H9 (cell line): ENCODE measurements at regions not wholly inside any gene's neighbourhood (a gene's known extent, or its start where the extent isn't known, plus 50 kb on each side); places are given as distances from the start of the nearest gene placed in this dataset.

Source experiments
- DNase-seq: peaks from one replicate; pipeline ENCODE4 v3.0.0-alpha.2; 2017
- H2AFZ ChIP-seq: one replicate; pipeline ENCODE4 v1.6.1; 2013; ENCODE audit warnings: mild to moderate bottlenecking, low read length, control low read depth, moderate library complexity
- H2AK5ac ChIP-seq: 2 replicates; pipeline ENCODE4 v1.6.1; 2013; ENCODE audit warnings: low read length, control low read depth, mixed read lengths; ENCODE audit not compliant: insufficient read length
- H2BK120ac ChIP-seq: one replicate; pipeline ENCODE4 v1.6.1; 2013; ENCODE audit warnings: low read depth, mild to moderate bottlenecking, low read length, control low read depth, inconsistent platforms; ENCODE audit not compliant: poor library complexity, severe bottlenecking
- H2BK12ac ChIP-seq: 2 replicates; pipeline ENCODE4 v1.6.1; 2013; ENCODE audit warnings: low read length, control low read depth, mixed read lengths, low read depth; ENCODE audit not compliant: insufficient read length
- H2BK15ac ChIP-seq: 2 replicates; pipeline ENCODE4 v1.6.1; 2013; ENCODE audit warnings: low read depth, low read length, control low read depth
- H2BK20ac ChIP-seq: one replicate; pipeline ENCODE4 v1.6.1; 2013; ENCODE audit warnings: low read depth, mild to moderate bottlenecking, low read length, control low read depth, inconsistent platforms; ENCODE audit not compliant: poor library complexity, severe bottlenecking
- H2BK5ac ChIP-seq: 2 replicates; pipeline ENCODE4 v1.6.1; 2013; ENCODE audit warnings: low read length, control low read depth, mixed read lengths; ENCODE audit not compliant: insufficient read length
- H3K14ac ChIP-seq: 2 replicates; pipeline ENCODE4 v1.6.1; 2013; ENCODE audit warnings: low read length, control low read depth; ENCODE audit not compliant: insufficient read depth
- H3K18ac ChIP-seq: 2 replicates; pipeline ENCODE4 v1.6.1; 2013; ENCODE audit warnings: low read depth, mild to moderate bottlenecking, mixed read lengths, low read length, control low read depth; ENCODE audit not compliant: insufficient read length
- H3K23ac ChIP-seq: 2 replicates; pipeline ENCODE4 v1.6.1; 2013; ENCODE audit warnings: low read length, control low read depth, mixed read lengths, low read depth; ENCODE audit not compliant: insufficient read length
- H3K23me2 ChIP-seq: 2 replicates; pipeline ENCODE4 v1.6.1; 2013; ENCODE audit warnings: low read depth, mild to moderate bottlenecking, mixed read lengths, low read length, control low read depth; ENCODE audit not compliant: insufficient read length, poor library complexity, severe bottlenecking
- H3K27ac ChIP-seq: 2 replicates; pipeline ENCODE4 v1.5.1; 2013; ENCODE audit warnings: low read length, control low read depth, mixed read lengths, low read depth; ENCODE audit not compliant: insufficient read length
- H3K27me3 ChIP-seq: 2 replicates; pipeline ENCODE4 v1.6.1; 2013; ENCODE audit warnings: low read length, control low read depth, inconsistent platforms; ENCODE audit not compliant: insufficient read depth
- H3K4ac ChIP-seq: 2 replicates; pipeline ENCODE4 v1.6.1; 2013; ENCODE audit warnings: low read depth, mild to moderate bottlenecking, control low read depth, inconsistent platforms, low read length, moderate library complexity
- H3K4me1 ChIP-seq: 2 replicates; pipeline ENCODE4 v1.6.1; 2013; ENCODE audit warnings: low read length, control low read depth, inconsistent platforms; ENCODE audit not compliant: insufficient read depth
- H3K4me2 ChIP-seq: 2 replicates; pipeline ENCODE4 v1.6.1; 2013; ENCODE audit warnings: low read length, control low read depth, mixed read lengths; ENCODE audit not compliant: insufficient read length, insufficient read depth
- H3K56ac ChIP-seq: 2 replicates; pipeline ENCODE4 v1.6.1; 2013; ENCODE audit warnings: low read depth, mild to moderate bottlenecking, mixed read lengths, low read length, control low read depth; ENCODE audit not compliant: insufficient read length
- H3K79me1 ChIP-seq: 2 replicates; pipeline ENCODE4 v1.6.1; 2013; ENCODE audit warnings: low read depth, mild to moderate bottlenecking, moderate library complexity, low read length, control low read depth, inconsistent platforms; ENCODE audit not compliant: insufficient read depth, poor library complexity, severe bottlenecking
- H3K79me2 ChIP-seq: 2 replicates; pipeline ENCODE4 v1.6.1; 2013; ENCODE audit warnings: low read length, control low read depth, inconsistent platforms; ENCODE audit not compliant: insufficient read depth
- H3K9ac ChIP-seq: 2 replicates; pipeline ENCODE4 v1.6.1; 2013; ENCODE audit warnings: low read length, control low read depth, mixed read lengths; ENCODE audit not compliant: insufficient read length; ENCODE audit errors: extremely low read depth
- H3K9me3 ChIP-seq: one replicate; pipeline ENCODE4 v1.6.1; 2013; ENCODE audit warnings: low read depth, low read length, inconsistent platforms; ENCODE audit not compliant: control insufficient read depth
- H3T11ph ChIP-seq: one replicate; pipeline ENCODE4 v1.6.1; 2013; ENCODE audit warnings: mild to moderate bottlenecking, low read length, control low read depth, inconsistent platforms
- H4K20me1 ChIP-seq: one replicate; pipeline ENCODE4 v1.6.1; 2013; ENCODE audit not compliant: control insufficient read depth, insufficient read length, insufficient read depth
- H4K5ac ChIP-seq: 2 replicates; pipeline ENCODE4 v1.6.1; 2013; ENCODE audit warnings: low read depth, mild to moderate bottlenecking, mixed read lengths, low read length, control low read depth; ENCODE audit not compliant: insufficient read length
- H4K8ac ChIP-seq: replicated peaks from 2 replicates; pipeline ENCODE4 v1.6.1; 2013; ENCODE audit warnings: low read length, control low read depth, mixed read lengths, low read depth; ENCODE audit not compliant: insufficient read length
- H4K91ac ChIP-seq: 2 replicates; pipeline ENCODE4 v1.6.1; 2013; ENCODE audit warnings: low read depth, mild to moderate bottlenecking, moderate library complexity, mixed read lengths, low read length, control low read depth; ENCODE audit not compliant: insufficient read length
- H3K27ac Mint-ChIP-seq, 3 experiments: 2 replicates in 2 of 3; 3 replicates in 1 of 3; pipeline ENCODE4 v1.8.0; 2020 to 2021; ENCODE audit warnings: mixed read lengths in 3 of 3, mild to moderate bottlenecking in 1 of 3, moderate library complexity in 1 of 3
- H3K27me3 Mint-ChIP-seq: 2 replicates; pipeline ENCODE4 v1.8.0; 2021; ENCODE audit warnings: low read depth, mild to moderate bottlenecking, moderate library complexity, mixed read lengths
- H3K36me3 Mint-ChIP-seq, 3 experiments: 2 replicates in 2 of 3; 3 replicates in 1 of 3; pipeline ENCODE4 v1.8.0; 2020 to 2021; ENCODE audit warnings: low read depth in 3 of 3, mixed read lengths in 3 of 3; ENCODE audit not compliant: insufficient read depth in 1 of 3
- H3K4me1 Mint-ChIP-seq, 2 experiments: 2 replicates each; pipeline ENCODE4 v1.8.0; 2020; ENCODE audit warnings: mixed read lengths in 2 of 2
- H3K4me3 Mint-ChIP-seq, 2 experiments: 2 replicates in 1 of 2; 3 replicates in 1 of 2; pipeline ENCODE4 v1.8.0; 2020 to 2021; ENCODE audit warnings: mild to moderate bottlenecking in 2 of 2, mixed read lengths in 2 of 2, moderate library complexity in 1 of 2
- H3K9me3 Mint-ChIP-seq, 2 experiments: 2 replicates in 1 of 2; 3 replicates in 1 of 2; pipeline ENCODE4 v1.8.0; 2020; ENCODE audit warnings: mild to moderate bottlenecking in 2 of 2, mixed read lengths in 2 of 2, moderate library complexity in 1 of 2
- WGBS: extraction: QIAGEN DNeasy Blood & Tissue Kit; methylation state at CpG from one replicate; pipeline ENCODE4 v1.1.7; 2013; ENCODE audit warnings: missing lambda C conversion rate, low lambda C conversion rate, mixed read lengths; ENCODE audit not compliant: insufficient read length; ENCODE audit errors: extremely low coverage; 5-methylcytosine and 5-hydroxymethylcytosine counted together
- TF ChIP-seq, protein P1 (sequence below): fragments of 200-600 bp; sonication (generic); conservative IDR thresholded peaks from 3 replicates; pipeline ENCODE4 v1.8.0; 2021; ENCODE audit warnings: antibody characterized with exemption, mild to moderate bottlenecking

DNA sequence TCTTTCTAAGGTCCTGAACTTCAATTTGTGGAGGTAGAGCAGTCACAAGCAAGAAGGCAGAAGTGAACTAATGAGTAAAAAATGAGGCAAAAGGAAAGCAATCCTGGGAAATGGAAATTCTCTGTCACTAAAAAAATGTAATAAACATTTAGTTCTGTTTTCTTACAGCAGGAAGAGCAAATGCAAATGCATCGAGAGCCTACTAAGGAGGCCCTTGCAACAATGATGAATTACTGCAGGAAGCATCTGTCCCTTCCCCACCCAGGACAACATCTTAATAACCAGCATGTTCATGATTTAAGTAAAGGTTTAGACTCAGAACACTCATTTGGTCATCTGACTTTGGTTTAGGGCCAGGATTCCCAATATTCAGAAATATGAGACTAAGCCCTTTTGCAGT lies 341.4 kb upstream of the NOCT start:
- Histone ChIP-seq H2BK12ac (no peak overlapping the region), H3K79me1 (no peaks in the 10 kb centered on the region), H3K14ac (no peak overlapping the region), H2AFZ (no peak overlapping the region), H3K9me3 (no peaks in the 10 kb centered on the region), H2AK5ac (no peak overlapping the region), H4K8ac (no peak overlapping the region), H4K20me1 (no peaks in the 10 kb centered on the region), H3K27me3 (no peaks in the 10 kb centered on the region), H3K27ac (no peak overlapping the region), H3K9ac (no peak overlapping the region), H3K23ac (no peak overlapping the region), H2BK15ac (no peak overlapping the region), H2BK5ac (no peak overlapping the region), H3T11ph (no peak overlapping the region), H3K4me1 (no peaks in the 10 kb centered on the region; the same call in 1 of the 2 replicates), H2BK20ac (no peak overlapping the region), H3K23me2 (no peaks in the 10 kb centered on the region), H3K18ac (no peak overlapping the region), H2BK120ac (no peak overlapping the region), H3K4me2 (no peak overlapping the region), H4K91ac (no peak overlapping the region), H3K56ac (no peak overlapping the region), H3K4ac (no peak overlapping the region), H3K79me2 (no peaks in the 10 kb centered on the region), H4K5ac (no peak overlapping the region)
- TF ChIP-seq, protein P1, sequence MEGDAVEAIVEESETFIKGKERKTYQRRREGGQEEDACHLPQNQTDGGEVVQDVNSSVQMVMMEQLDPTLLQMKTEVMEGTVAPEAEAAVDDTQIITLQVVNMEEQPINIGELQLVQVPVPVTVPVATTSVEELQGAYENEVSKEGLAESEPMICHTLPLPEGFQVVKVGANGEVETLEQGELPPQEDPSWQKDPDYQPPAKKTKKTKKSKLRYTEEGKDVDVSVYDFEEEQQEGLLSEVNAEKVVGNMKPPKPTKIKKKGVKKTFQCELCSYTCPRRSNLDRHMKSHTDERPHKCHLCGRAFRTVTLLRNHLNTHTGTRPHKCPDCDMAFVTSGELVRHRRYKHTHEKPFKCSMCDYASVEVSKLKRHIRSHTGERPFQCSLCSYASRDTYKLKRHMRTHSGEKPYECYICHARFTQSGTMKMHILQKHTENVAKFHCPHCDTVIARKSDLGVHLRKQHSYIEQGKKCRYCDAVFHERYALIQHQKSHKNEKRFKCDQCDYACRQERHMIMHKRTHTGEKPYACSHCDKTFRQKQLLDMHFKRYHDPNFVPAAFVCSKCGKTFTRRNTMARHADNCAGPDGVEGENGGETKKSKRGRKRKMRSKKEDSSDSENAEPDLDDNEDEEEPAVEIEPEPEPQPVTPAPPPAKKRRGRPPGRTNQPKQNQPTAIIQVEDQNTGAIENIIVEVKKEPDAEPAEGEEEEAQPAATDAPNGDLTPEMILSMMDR: no peak
- Mint-ChIP-seq H3K36me3 (no peaks in the 10 kb centered on the region), H3K9me3 (no peaks in the 10 kb centered on the region), H3K27ac (no peak overlapping the region), H3K4me1 (peaks cover 18 to 36% of the 10 kb centered on the region in 2 experiments), H3K27me3 (no peaks in the 10 kb centered on the region; the same call in 1 of the 2 replicates), H3K4me3 (no peak overlapping the region)
- no peak for DNase-seq
- WGBS: no CpG with 5 or more reads among the region's 1 CpG
